Left ventricle myocardium inferior (tissue), 1 donor: ENCODE measurements at regions not wholly inside any gene's neighbourhood (a gene's known extent, or its start where the extent isn't known, plus 50 kb on each side); places are given as distances from the start of the nearest gene placed in this dataset.

Experiments
- DNase-seq: peaks from one replicate; pipeline ENCODE4 v3.0.0-alpha.2; 2020
- H3K27ac ChIP-seq: fragments of 200-600 bp; replicated peaks from 2 replicates; pipeline ENCODE4 v1.8.0; 2021
- H3K27me3 ChIP-seq: fragments of 200-600 bp; 2 replicates; pipeline ENCODE4 v1.8.0; 2021; ENCODE audit warnings: low read depth
- H3K36me3 ChIP-seq: fragments of 200-600 bp; 2 replicates; pipeline ENCODE4 v1.8.0; 2021
- H3K4me1 ChIP-seq: fragments of 200-600 bp; 2 replicates; pipeline ENCODE4 v1.8.0; 2021
- H3K4me3 ChIP-seq: fragments of 200-600 bp; 2 replicates; pipeline ENCODE4 v1.8.0; 2021; ENCODE audit warnings: mild to moderate bottlenecking, moderate library complexity
- H3K9me3 ChIP-seq: fragments of 200-600 bp; replicated peaks from 2 replicates; pipeline ENCODE4 v1.8.0; 2021
- intact Hi-C: fragments of 100-400 bp; cut with micrococcal nuclease; formaldehyde crosslinking; loops from one replicate; pipeline ENCODE4 v1.11.0; 2022
- TF ChIP-seq, protein P1 (sequence below): fragments of 200-600 bp; IDR thresholded peaks from 2 replicates; pipeline ENCODE4 v1.8.0; 2021; ENCODE audit warnings: antibody characterized with exemption, mild to moderate bottlenecking, borderline replicate concordance
- donor health status: DM: no; HTN: yes; CAD: no; lungs with severe emphysema.

DNA sequence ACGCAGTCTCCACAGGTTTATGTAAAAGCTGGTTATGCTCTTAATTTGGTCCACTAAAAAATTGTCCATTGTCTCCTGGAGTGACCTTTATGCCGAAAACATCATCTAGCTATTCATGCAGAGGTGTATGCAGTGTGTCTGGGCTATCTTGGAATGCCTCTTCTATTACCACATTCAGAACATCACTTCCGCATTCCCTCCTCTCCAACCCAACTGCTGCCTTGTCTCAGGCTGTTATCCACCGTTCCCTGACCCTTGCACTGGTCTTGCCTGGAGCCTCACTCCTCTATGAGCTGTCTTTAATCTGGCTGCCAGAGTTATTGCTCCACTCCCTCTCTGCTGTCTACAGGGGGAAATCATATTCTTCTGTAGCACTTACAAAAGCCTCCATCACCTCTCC lies 214.1 kb upstream of the ANKRD55 start:
- DNase-seq, result no peak
- Histone ChIP-seq H3K27ac (no peak overlapping the region), H3K9me3 (no peaks in the 10 kb centered on the region), H3K27me3 (no peaks in the 10 kb centered on the region), H3K36me3 (no peaks in the 10 kb centered on the region), H3K4me1 (no peaks in the 10 kb centered on the region), H3K4me3 (no peak overlapping the region)
- TF ChIP-seq, protein P1, sequence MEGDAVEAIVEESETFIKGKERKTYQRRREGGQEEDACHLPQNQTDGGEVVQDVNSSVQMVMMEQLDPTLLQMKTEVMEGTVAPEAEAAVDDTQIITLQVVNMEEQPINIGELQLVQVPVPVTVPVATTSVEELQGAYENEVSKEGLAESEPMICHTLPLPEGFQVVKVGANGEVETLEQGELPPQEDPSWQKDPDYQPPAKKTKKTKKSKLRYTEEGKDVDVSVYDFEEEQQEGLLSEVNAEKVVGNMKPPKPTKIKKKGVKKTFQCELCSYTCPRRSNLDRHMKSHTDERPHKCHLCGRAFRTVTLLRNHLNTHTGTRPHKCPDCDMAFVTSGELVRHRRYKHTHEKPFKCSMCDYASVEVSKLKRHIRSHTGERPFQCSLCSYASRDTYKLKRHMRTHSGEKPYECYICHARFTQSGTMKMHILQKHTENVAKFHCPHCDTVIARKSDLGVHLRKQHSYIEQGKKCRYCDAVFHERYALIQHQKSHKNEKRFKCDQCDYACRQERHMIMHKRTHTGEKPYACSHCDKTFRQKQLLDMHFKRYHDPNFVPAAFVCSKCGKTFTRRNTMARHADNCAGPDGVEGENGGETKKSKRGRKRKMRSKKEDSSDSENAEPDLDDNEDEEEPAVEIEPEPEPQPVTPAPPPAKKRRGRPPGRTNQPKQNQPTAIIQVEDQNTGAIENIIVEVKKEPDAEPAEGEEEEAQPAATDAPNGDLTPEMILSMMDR, result no peak
- intact Hi-C loops, result no loop called here

DNA sequence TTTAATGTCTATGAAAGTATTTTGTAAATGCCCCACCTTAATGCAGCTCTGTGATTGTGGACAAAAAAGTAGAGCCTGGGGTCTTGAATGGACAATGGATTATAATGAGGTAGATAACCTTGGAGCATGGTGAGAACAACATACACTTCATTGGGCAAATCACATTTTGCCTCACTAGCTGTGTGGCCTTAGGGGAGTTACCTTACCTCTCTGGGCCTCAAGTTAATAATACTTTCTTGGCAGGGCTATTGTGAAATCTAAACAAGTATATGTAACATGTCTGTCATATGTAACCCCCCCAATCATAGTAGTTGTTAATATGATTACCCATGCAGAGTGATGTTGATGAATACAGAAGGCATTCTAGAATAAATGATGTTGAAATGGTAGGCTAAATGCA lies 213.6 kb upstream of the ANKRD55 start:
- H3K9me3 ChIP-seq, result no peaks in the 10 kb centered on the region
- H3K4me1 ChIP-seq, result no peaks in the 10 kb centered on the region
- no peak for DNase-seq
- TF ChIP-seq, protein P1, result no peak
- intact Hi-C loops, result no loop called here
- no peak overlapping the region for H3K27ac ChIP-seq
- H3K27me3 ChIP-seq, result no peaks in the 10 kb centered on the region
- no peak overlapping the region for H3K4me3 ChIP-seq
- H3K36me3 ChIP-seq, result no peaks in the 10 kb centered on the region

DNA sequence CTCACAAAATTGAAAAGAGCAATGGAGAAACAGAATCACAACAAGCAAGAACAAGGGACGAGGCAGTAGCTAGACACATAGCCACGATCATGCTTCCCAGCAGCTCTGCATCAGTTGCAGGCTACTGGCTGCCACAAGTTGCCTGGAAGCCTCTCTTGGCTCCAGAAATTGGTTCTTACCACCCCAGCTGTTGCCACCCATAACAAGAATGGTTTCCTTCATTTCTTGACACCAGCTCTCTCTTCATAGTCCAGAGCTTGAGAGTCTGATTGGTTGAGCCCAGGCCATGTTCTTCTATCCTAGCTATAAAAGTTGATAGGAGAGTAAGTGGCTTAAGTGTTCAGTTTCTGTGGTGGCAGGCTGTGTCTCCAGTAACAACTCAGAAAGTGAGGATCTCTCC lies 210.7 kb upstream of the ANKRD55 start:
- no peak overlapping the region for H3K4me3 ChIP-seq
- H3K27me3 ChIP-seq, result no peaks in the 10 kb centered on the region
- H3K4me1 ChIP-seq, result peaks cover 4% of the 10 kb centered on the region
- H3K27ac ChIP-seq, result no peak overlapping the region
- intact Hi-C loops, result no loop called here
- no peaks in the 10 kb centered on the region for H3K36me3 ChIP-seq
- TF ChIP-seq, protein P1, result no peak
- no peaks in the 10 kb centered on the region for H3K9me3 ChIP-seq
- no peak for DNase-seq

DNA sequence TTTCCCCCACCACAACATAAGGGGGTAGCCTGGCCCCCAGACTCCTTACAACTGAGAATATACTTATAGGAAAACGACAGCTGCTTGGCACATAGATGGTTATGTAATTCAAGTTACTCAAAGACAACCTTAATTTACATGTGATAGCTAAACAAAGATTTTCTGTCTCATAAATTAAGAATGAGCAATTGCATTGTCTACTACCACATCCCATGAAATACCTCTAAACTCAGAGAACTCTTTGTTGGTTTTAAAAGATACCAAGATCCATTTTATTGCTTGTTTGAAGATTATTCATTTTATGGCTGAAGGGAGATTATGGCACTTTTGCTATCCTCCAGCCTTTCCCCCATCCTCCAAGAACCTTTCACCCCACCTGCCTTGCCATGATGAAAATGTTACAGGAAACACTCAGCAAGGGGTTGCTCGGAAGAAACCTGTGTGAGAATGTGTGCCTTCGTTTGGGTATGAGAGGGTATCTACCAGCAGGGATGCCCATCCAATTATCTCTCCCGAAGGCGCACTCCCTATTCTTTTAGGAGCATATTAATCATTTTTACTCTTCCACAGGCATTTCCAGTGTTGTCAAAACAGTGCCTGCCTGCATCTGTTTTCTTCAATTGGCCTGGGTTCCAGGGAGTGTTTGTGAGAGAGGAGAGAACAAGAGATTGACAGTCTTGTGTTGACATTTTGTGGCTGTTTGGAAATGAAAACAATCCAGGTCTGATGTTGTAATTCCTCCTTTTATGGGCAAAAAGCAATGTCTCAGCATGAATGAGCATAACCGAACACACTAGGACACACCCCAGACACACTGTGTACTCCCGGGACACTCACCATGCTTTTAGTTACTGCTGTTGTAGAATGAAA lies 208.0 kb upstream of the ANKRD55 start:
- H3K4me3 ChIP-seq, result no peak overlapping the region
- H3K9me3 ChIP-seq, result no peaks in the 10 kb centered on the region
- H3K27me3 ChIP-seq, result no peaks in the 10 kb centered on the region
- H3K27ac ChIP-seq, result no peak overlapping the region
- H3K36me3 ChIP-seq, result no peaks in the 10 kb centered on the region
- no peak for DNase-seq
- TF ChIP-seq, protein P1, result no peak
- intact Hi-C loops, result no loop called here
- peaks cover 4% of the 10 kb centered on the region for H3K4me1 ChIP-seq

DNA sequence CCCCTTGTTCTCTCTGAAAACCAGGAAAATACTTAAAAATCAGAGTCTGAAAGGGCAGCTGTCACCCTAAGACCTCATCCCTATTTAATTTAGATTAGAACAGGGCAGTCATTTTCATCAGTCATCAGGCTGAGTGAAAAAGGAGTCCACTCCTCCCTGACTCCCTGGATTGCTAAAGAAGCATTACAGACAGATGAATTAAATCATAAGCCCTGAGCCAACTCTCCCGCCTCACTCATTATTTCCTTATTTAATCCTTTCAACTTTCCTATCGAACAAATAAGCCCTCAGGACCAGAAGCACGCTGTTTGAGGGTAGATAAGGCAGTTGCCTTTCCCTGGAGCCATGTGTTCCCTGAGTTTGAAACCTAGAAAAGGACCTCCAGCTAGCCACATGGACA lies 201.9 kb upstream of the ANKRD55 start:
- Histone ChIP-seq H3K9me3 (no peaks in the 10 kb centered on the region), H3K4me1 (peaks cover 6% of the 10 kb centered on the region), H3K4me3 (no peak overlapping the region), H3K27ac (no peak overlapping the region), H3K36me3 (no peaks in the 10 kb centered on the region), H3K27me3 (no peaks in the 10 kb centered on the region)
- DNase-seq, result no peak
- intact Hi-C loops, result no loop called here
- TF ChIP-seq, protein P1, result no peak
